Pons (tissue), 1 donor: ENCODE measurements at regions not wholly inside any gene's neighbourhood (a gene's known extent, or its start where the extent isn't known, plus 50 kb on each side); places are given as distances from the start of the nearest gene placed in this dataset.

Experiments
- DNase-seq: peaks from one replicate; pipeline ENCODE4 v3.0.0-alpha.2; 2016; ENCODE audit warnings: low spot score

DNA sequence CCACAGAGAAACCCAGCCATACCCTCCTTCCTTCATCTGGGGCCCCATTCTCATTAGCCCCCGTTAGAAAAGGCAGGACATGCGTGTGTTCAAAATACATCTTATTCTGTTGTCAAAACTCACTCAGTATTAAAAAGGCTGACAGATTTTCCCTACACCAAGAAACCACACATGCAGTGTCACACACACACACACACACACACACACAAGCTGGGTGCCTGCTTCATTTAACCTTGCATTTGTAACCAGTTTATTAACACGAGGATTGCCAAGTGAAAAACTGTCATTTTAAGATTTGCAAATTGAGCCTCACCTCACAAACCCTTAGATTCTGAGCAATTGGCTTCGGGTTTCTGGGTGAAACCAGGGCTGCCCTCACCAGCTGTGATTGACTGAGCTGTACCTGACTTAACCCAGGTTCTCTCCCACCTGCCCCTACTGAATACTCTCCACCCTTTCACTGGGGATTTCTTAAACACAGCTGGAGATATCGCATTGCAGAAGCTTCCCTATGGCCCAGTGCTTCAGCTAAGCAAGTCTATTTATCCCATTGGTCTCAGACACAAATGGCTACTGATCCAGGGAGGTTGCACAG is 172.7 kb upstream of the ZNF507 start:
- no peak for DNase-seq

DNA sequence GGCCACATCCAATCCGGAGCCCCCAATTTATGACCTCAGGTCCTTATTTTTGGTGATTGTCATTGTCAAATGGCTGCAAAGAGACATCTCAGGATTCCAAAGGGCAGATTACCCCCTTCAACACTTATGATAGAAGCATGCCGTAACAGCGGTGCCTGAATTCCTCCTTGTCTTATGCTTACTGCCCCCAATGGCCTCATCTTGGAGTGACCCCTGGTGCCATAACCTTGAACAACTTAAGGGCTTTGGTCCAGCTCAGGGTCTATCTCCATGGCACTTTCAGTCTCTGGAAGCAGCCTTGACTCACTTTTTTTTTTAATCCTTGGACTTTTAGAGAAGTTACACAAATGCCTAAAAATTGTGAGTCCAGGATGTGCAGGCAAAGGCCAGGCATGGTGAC is 171.6 kb upstream of the ZNF507 start:
- no peak for DNase-seq

DNA sequence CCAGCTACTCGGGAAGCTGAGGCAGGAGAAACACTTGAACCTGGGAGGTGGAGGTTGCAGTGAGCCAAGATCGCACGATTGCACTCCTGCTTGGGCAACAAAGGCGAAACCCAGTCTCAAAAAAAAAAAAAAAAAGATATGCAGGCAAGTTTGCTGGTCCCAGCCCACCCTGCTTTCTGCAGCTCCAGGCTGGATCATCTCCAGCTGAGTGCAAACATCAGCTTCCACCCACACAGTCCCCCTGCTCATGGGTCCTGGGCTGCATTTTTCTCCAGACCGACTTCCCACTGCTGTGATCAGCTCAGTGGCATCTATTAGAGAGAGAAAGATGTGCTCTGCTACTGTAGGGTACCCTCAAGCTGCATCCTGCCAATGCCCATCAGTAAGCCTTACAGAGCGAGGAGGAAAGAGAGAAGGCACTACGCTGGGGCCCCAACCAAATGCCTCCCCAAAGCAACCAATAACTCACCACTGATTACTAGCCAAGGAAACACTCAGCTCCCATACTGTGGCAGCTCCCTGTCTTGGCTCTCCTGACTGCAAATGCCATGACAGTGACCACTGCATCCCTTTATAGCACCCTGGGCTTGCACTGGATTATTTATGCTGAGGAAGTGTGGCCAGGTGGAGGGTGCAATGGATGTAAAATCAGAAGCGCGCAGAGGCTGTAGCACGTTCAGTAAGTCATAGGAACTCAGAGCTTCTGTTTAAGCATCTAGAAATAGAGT is 170.9 kb upstream of the ZNF507 start:
- no peak for DNase-seq

DNA sequence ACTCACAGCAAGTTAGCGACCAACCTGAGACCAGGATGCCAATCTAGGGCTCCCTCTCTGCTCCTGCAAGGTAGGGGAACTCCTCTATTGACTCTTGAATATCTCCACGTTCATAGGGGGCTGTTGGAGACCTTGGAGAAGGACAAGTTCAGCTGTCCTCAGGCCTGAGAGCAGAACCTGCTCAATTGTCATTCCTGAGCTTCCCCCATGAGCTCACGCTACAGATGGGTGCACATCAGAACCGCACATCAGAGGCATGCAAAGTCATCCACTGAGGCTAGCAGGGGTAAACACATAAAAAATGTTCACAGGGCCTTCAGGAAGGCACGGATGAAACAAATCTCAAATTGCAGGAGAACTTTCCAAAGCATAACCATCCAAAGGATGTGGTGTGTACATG is 168.8 kb upstream of the ZNF507 start:
- DNase-seq = no peak

DNA sequence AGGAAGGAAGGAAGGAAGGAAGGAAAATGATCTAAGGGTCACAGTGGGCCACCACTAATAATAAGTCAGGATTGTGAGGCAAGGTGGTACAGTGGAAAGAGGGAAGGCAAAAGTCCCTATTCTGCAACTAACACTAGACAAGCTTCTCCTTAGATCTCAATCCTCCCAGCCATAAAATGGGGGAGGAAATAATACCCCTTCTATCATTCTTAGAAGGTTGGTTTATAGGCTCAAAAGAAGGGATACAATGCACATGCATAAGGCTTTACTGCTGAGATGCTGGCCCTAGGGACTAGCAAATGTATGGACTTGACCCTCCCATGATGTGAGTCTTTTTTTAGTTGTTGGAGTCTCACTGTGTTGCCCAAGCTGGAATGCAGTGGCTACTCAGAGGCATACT is 167.7 kb upstream of the ZNF507 start:
- no peak for DNase-seq

DNA sequence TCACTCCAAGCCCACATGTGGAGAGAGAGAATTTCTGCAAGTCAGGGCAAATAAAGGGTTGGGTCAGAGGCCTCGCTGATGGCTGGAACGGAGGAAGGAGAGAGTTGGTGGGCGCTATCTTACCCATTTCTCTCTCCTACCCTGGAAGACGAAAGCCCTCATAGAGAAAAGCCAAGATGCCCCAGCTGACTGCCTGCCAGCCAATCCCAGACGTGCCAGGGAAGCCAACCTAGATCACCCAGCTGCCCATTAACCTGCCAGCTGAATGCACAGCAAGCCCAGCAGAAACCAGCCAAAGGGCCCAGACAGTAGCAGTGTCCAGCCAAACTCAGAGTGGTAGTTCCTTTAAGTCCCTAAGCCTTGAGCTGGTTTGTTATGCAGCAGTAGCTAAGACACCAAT is 167.0 kb upstream of the ZNF507 start:
- no peak for DNase-seq

DNA sequence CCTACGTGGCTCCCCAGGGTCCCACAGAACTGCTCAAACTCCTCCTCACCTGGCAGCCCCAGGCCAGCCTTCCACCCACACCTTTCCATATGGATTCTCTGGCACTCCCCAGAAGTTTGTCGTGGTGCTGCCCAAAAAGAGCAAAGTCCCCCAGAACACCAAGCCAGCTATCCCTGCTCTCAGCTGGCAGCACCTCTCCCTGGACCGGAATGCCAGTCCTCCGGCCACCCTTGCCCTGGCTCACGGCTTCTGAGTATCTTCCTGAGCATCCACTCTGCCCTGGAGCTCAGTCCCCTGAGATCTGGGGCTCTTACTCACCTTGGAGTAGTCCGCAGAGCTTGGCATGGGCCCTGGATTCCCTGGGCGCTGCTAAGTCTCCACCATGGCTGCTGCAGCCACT is 166.5 kb upstream of the ZNF507 start:
- no peak for DNase-seq

DNA sequence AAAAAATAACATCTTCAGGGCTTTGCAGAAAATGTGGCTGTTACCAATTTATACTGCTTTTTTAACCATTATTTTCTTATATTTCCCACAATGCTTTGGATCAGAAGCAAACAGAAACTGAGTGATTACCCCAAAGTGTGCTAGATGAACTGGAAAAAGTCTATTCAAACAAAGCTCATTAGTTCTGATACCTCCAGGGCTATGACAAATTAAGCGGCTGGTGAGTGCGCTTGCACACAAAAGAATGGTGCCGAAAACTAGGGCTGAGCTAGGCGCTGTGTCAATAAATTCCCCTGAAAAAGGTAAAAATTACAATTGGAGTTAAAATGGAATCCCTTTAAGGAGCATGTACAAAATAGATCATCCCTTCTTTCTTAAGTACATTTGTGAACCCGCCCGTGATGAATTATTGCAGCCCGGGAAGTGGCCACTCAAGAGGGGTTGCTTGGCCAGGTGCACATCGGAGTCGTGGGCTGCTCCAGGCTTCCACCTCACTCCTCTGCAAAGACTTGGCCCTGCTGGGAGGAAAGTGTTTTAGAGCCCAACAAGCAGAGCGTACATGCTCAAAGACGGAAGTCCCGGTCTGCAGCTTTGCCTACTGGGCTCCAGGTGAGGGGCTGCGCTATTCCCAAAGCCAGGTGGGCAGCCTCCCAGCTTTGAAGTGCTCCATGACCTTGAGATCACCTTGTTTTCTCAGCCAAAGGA is 164.0 kb upstream of the ZNF507 start:
- no peak for DNase-seq

DNA sequence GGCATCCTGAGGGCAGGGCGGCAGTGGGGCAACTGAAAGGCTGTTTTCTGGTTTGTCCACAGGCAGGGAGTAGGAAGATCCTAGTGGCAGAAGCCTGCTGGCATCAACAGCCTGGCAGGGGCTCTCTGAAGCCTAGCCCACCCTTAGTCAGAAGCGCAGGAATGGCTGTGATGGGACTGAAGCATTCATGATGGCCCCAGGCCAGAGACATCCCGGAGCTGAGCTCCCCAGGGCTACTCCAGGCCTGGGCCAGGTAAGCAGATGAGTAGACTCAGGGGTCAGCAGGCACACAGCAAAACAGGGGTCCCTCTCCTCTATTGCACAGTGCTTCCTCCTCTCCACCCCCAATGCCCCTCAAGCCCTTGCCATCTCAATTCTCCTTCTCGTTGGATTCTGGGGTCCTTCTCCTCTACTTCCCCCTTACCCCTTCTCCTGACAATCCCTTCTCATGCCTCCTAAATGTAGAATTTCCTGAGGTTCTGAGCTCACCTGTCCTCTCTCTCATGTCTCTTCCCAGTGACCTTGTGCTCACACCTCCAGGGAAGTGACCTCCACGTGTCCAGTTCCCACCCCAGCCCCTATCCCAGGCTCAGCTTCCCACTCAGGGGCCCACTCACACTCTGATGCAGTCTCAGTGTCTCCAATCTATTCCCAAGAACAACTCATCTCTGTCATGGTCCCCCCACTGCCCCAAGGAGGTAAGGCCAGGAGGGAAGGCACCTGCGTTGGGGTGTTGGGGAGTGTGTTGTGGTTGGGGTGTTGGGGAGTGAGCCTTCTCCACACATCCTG is 158.7 kb upstream of the ZNF507 start:
- DNase-seq = no peak

DNA sequence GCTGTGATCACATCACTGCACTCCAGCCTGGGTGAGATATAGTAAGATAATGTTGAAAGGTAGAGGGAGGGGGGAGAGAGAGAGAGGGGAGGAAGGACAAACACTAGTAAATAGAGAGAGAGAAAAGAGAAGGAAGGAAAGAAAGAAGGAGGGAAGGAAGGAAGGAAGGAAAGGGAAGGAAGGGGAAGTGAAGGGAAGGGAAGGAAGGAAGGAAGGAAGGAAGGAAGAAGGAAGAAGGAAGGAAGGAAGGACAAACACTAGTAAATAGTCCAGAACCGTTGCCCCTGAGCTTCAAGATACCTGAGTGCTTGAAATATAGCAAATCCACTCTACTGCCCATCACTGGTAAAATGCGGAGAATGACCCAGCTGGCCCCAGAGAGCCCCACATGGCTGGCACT is 156.5 kb upstream of the ZNF507 start:
- no peak for DNase-seq

DNA sequence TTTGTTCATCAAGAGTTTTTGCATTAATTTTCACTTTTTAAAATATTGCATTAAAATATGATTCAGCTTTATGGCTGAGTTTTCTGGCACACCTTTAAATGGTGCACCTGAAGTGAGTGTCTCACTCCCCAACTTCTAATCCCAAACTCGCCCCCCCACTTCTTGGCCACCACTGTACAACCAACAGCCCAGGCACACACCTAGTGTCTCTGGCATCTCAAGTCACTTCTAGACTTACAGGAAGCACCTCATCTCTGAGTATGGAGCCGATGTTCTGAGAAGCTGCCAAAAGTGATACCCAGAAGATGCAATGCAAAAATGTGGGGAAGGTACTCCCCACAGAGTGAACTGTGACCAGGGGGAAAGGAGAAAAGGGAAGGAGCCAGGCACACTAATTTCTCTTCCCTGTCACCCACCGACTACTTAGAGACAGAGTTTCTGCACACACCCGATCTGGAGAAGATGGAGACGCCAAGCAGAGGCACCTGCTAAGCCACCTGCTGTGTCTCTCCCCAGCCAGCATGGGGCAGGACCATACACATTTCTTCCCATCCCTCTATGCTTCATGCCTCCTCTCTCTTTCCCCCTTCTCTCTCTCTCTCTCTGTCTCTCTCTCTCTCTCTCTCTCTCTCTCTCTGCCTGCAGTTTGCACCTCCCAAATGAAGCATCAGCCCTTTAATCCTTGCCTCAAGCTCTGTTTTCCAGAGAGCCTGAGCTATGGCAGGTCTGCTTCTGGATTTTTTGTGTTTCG is 155.3 kb upstream of the ZNF507 start:
- DNase-seq = no peak

DNA sequence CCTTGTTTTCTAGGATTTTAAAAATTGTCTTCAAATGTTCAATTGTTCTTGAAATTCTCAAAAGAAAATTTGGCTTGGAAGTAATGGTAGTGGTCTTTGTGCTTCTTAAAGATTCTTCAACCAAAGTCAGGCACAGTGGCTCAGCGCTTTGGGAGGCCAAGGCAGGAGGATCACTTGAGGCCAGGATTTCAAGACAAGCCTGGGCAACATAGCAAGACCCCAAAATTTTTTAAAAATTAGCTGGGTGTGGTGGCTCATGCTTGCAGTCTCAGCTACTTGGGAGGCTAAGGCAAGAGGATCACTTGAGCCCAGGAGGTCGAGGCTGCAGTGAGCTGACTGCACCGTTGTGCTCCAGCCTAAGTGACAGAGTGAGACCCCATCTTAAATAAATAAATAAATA is 153.5 kb upstream of the ZNF507 start:
- no peak for DNase-seq

DNA sequence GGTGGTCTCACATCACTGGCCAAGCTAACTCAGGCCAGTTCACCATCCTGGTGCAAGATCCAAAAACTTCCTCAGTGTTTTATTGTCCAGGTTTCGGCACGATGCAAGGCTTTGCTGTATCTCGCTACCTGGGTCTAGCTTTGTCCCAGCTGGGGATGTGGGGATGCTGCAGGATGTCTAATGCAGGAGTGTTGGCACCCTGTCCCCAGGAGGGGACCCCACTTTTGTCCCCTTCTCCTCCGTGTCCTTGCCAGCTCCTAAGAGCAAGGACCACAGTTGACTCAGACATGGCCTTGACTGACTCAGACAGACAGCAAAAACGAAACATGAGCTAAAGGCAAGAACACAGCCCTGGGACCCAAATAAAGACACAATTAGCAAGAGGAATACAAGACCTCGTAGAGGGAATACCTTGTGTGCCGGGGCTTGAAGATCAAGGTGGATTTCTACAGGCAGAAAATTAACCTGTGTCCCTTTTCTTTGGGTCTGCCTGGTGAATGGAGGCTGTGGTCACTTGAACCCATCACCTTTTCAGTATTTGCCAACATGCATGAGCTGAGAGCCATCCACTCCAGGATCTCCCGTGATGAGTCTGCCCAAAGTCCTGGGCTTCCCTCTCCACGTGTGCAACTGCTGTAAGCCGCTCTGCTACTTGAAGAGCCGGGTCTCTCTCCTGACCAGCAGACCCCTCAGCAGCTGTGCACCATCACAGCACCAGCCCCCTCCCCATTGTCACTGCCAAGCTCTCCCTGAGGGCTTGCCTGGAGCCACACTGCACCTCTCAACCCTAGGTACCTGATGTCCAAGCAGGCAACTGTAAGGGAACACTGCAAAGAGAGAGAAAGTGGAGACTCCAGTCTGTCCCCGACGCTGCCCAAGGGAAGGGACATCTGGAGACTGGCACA is 149.5 kb upstream of the ZNF507 start:
- no peak for DNase-seq

DNA sequence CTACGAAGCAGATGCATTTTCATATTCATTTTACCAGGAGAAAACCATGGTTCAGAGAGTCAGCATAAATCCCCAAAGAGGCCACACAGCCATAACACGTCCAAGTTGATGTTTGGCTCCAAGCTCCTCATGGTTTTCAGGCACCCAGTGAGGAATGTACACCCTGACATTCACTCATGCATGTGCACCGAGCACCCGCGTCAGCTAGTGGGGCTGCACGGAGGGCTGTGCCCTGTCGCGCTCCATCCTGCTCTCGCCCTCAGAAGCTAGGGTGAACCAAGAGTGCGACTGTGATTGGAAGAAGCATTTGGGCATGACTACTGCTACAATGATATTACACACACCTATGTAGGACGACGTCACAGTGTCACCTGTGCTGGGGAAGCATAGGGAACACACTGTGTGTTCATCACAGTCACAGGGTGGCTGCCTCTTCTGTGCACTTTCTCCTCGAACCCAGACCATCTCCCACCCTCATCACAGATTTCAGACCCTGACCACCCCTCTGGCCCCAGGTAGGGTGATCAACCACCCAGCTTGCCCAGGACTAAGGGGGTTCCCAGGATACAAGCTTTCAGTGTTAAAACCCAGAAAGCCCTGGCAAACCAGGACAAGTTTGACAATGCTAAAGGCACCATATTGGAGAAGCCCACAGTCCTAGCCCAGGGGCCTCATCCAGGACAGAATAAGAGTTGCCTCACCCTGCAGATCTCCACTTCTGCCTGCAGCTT is 148.6 kb upstream of the ZNF507 start:
- no peak for DNase-seq

DNA sequence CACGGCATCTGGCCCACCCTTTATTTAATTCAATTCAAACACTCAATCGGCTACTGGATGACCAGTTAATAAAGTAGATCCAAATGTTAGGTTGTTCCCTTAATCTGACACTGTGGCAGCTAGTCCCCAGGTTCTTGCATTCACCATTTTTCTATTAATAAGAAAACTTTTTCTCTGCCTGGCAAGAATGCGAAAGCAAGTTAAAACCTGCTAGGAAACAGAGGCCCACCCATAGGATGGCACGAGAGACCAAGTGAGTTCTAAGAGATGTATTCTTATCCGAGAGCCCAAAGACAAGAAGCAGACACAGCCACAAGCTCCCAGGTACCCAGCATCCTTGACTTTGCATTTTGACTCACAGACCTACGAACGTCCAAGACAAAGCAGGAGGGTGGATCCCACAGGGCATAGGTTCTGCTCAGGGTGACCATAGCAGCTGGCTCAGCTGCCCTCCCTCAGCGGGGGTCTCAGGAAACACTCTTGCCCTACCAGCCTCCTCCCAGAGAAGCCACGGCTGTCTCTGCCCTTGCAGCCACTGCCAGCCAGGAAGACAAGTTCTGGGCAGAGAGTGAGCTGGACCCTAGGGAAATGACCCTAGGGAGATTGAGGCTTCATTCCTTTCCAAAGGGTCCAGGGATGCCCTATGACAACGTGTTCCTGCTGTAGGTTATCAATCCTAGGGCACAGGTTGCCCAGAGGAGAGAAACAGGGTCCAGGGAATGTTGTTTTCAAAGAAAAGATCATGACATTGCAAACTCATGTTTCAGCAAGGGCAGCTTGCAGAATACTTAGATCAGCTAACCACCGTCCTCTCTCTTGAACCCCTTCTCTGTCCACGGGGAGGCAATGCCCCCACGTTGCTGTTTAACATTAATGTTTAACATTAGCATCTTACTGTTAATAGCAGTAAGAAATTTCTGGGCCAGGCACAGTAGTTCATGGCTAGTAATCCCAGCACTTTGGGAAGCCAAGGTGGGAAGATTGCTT is 147.2 kb upstream of the ZNF507 start:
- no peak for DNase-seq

DNA sequence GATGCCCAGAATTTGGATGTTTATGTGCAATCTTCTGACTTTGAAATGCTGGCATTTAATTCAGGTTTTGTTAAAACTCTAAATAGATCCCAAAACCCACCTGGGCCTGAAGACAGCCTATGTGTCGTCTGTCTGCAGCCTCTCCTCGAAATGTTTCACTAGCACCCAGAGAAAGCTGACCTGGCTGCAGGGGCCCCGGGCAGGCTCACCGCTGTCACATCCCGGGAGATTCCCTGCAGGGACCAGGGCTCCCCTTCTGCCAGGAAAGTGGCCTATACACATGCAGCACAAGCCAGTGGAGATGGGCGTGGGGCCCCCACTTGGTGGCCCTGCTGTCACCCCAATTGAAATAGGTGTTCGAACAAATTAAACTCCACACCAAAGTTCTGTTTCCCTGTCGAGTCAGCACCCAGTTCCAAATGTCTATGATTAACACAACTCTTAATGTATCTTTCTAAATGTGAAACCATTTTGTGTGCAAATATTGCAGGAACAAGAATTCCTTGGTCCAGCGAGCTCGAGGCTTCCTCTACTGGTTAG is 145.8 kb upstream of the ZNF507 start:
- DNase-seq = no peak

DNA sequence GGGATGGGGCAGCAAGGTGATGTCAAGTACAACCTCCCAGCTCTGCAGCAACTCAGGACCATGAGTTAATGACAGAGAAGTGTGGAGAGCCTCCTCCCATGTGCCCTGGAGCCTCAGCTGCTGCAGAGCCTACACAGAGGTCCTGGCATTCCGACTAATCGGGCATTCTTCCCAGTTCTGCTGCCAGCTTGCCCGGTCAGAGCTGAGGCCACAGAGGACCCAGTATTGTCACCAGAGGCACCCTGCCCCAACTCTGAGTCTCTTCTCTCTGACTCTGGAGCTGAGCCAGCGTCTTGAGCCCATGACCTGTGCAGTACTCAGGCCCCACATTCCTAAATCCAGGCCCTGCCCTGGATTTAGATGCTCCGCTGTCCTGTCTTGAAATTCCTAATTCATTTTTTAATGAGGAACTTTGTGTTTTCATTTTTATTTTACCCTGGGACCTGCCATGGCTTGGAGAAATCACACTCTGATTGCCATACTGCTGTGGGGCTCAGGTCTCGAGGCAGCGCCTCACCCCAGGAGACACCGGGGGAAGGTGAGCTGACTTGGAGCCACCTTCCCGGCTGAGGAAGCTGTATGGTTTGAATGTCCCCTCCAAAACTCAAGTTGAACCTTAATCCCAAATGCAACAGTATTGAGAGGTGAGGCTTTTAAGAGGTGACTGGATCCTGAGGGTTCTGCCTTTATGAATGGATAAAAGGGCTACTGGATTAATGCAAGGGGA is 144.9 kb upstream of the ZNF507 start:
- peak; percentile 66 for DNase-seq

DNA sequence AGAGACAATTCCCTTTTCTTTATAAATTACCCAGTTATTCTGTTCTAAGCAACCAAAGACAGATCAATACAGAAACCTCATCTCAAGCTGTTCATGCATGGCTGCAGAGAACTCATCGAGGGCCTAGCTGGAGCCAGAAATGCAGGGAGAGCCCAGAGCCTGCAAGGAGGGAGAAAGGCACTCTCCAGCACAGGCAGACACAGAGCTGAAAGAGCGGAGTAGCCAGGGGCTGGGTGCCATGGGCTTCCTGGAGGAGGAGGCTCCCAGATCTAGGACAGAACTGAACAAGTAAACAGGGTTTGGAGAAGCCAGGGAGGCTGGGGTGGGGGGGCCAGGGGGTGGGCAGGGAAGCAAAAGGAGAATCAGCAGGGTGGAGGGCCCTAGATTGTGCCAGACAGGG is 144.2 kb upstream of the ZNF507 start:
- no peak for DNase-seq
